Left renal cortex interstitium (tissue), 4 donors: ENCODE measurements at regions not wholly inside any gene's neighbourhood (a gene's known extent, or its start where the extent isn't known, plus 50 kb on each side); places are given as distances from the start of the nearest gene placed in this dataset.
"Not testable (repeated sequence)": the region's sequence is repeated elsewhere in the genome, so short reads cannot be mapped to it uniquely, and the experiment has no call there.

ENCODE experiments used
- DNase-seq, 4 donors: peaks; one replicate each; pipeline ENCODE4 v3.0.0-alpha.2; 2013; ENCODE audit warnings: low read depth in 4 of 4, low spot score in 2 of 4, missing footprints in 1 of 4

- DNase-seq = no peak
Observed at GRCh38 chr11:45000918-45001317, 50.2 kb upstream of the TP53I11 start.

GRCh38 chr11:45001466-45002165 lies 50.9 kb upstream of the TP53I11 start:
- DNase-seq = no peak

GRCh38 chr11:45005106-45005505 lies 54.4 kb upstream of the TP53I11 start:
- no peak for DNase-seq

GRCh38 chr11:45007011-45007410 lies 56.3 kb upstream of the TP53I11 start:
- DNase-seq = no peak

- not testable (repeated sequence) for DNase-seq
Observed at GRCh38 chr11:45015983-45016382, 65.3 kb upstream of the TP53I11 start.

- not testable (repeated sequence) for DNase-seq
Observed at GRCh38 chr11:45016446-45016845, 65.8 kb upstream of the TP53I11 start.

GRCh38 chr11:45017329-45017728 lies 66.6 kb upstream of the TP53I11 start:
- DNase-seq = no peak

- DNase-seq = no peak
Observed at GRCh38 chr11:45021001-45021400, 70.3 kb upstream of the TP53I11 start.

GRCh38 chr11:45021692-45022141 lies 71.0 kb upstream of the TP53I11 start:
- no peak for DNase-seq

- no peak for DNase-seq
Observed at GRCh38 chr11:45022294-45023064, 71.8 kb upstream of the TP53I11 start.

- no peak for DNase-seq
Observed at GRCh38 chr11:45023065-45023365, 72.3 kb upstream of the TP53I11 start.

- no peak for DNase-seq
Observed at GRCh38 chr11:45024316-45024715, 73.6 kb upstream of the TP53I11 start.

- no peak for DNase-seq
Observed at GRCh38 chr11:45024846-45025588, 74.3 kb upstream of the TP53I11 start.

- peak in 1 of 4 donors; percentile 22 for DNase-seq
Observed at GRCh38 chr11:45025716-45026492, 75.2 kb upstream of the TP53I11 start.

- no peak for DNase-seq
Observed at GRCh38 chr11:45026835-45027234, 76.2 kb upstream of the TP53I11 start.

- DNase-seq = no peak
Observed at GRCh38 chr11:45027312-45027711, 76.6 kb upstream of the TP53I11 start.

- no peak for DNase-seq
Observed at GRCh38 chr11:45028911-45029682, 78.4 kb upstream of the TP53I11 start.

GRCh38 chr11:45030778-45031177 lies 80.1 kb upstream of the TP53I11 start:
- no peak for DNase-seq

GRCh38 chr11:45031912-45032519 lies 81.3 kb upstream of the TP53I11 start:
- DNase-seq = no peak

GRCh38 chr11:45035413-45035812 lies 84.7 kb upstream of the TP53I11 start:
- DNase-seq = no peak
